T-cell (primary cell): ENCODE measurements at regions not wholly inside any gene's neighbourhood (a gene's known extent, or its start where the extent isn't known, plus 50 kb on each side); places are given as distances from the start of the nearest gene placed in this dataset.

Experiments used
- ATAC-seq, 4 experiments: fragments of 200-7000 bp in 3 of 4; fragments of 150-1000 bp in 1 of 4; cut with Tn5 transposase; replicated peaks in 1 of 4; 1 replicate in 3 of 4; 2 replicates in 1 of 4; pipeline ENCODE4 v1.10.0; 2021; ENCODE audit warnings: moderate library complexity in 3 of 4, mild to moderate bottlenecking in 2 of 4, moderate number of reproducible peaks in 1 of 4
- CTCF ChIA-PET, 2 donors: fragments of 300-600 bp; sonication (Branson Sonifier 250); formaldehyde crosslinking; loops; one replicate each; lab custom pipeline; 2022; ENCODE audit warnings: antibody characterized with exemption in 2 of 2; lab: Charles Lee
- POLR2A ChIA-PET, 2 donors: fragments of 300-600 bp; sonication (Branson Sonifier 250); formaldehyde crosslinking; loops; one replicate each; lab custom pipeline; 2022; ENCODE audit warnings: antibody characterized with exemption in 2 of 2; lab: Charles Lee
- DNase-seq, 35 experiments: peaks; one replicate each; pipeline versions ENCODE4 v3.0.0 to v3.0.0-alpha.2; 2013 to 2023
- H3K27ac ChIP-seq: one replicate; pipeline ENCODE4 v1.5.1; 2013; ENCODE audit warnings: low read length
- H3K27me3 ChIP-seq, 2 experiments: replicated peaks in 1 of 2; 1 replicate in 1 of 2; 2 replicates in 1 of 2; pipeline versions ENCODE4 v1.6.1 to v1.7.0; 2013; ENCODE audit warnings: low read length in 1 of 2, mixed read lengths in 1 of 2; ENCODE audit not compliant: control insufficient read depth in 2 of 2, insufficient read depth in 2 of 2; ENCODE audit errors: extremely low read depth in 1 of 2
- H3K36me3 ChIP-seq, 2 donors: 1 replicate in 1 of 2; 2 replicates in 1 of 2; pipeline versions ENCODE4 v1.6.1 to v1.7.0; 2013; ENCODE audit warnings: low read length in 1 of 2; ENCODE audit not compliant: control insufficient read depth in 2 of 2, insufficient read depth in 1 of 2; ENCODE audit errors: extremely low read depth in 1 of 2
- H3K4me1 ChIP-seq, 2 experiments: 1 replicate in 1 of 2; 2 replicates in 1 of 2; pipeline versions ENCODE4 v1.6.1 to v1.7.0; 2013; ENCODE audit warnings: low read length in 2 of 2, mixed read lengths in 1 of 2; ENCODE audit not compliant: insufficient read depth in 2 of 2, control insufficient read depth in 1 of 2; ENCODE audit errors: extremely low read depth in 1 of 2
- H3K4me3 ChIP-seq, 2 donors: 1 replicate in 1 of 2; 2 replicates in 1 of 2; pipeline versions ENCODE4 v1.5.1 to v1.7.0; 2013; ENCODE audit warnings: mild to moderate bottlenecking in 2 of 2, low read length in 1 of 2, moderate library complexity in 1 of 2; ENCODE audit not compliant: control insufficient read depth in 1 of 2; ENCODE audit errors: extremely low read depth in 1 of 2
- H3K9me3 ChIP-seq: 2 replicates; pipeline ENCODE4 v1.7.0; 2013
- H3K27ac Mint-ChIP-seq, 2 donors: one replicate each; pipeline ENCODE4 v1.8.0; 2020 to 2021; ENCODE audit warnings: mild to moderate bottlenecking in 2 of 2, mixed read lengths in 2 of 2
- H3K27me3 Mint-ChIP-seq, 2 donors: one replicate each; pipeline ENCODE4 v1.8.0; 2021 to 2022; ENCODE audit warnings: mixed read lengths in 2 of 2
- H3K36me3 Mint-ChIP-seq: one replicate; pipeline ENCODE4 v1.8.0; 2021; ENCODE audit warnings: mixed read lengths
- H3K4me1 Mint-ChIP-seq, 3 donors: one replicate each; pipeline ENCODE4 v1.8.0; 2020 to 2022; ENCODE audit warnings: mixed read lengths in 3 of 3, mild to moderate bottlenecking in 1 of 3
- H3K4me3 Mint-ChIP-seq, 3 donors: one replicate each; pipeline ENCODE4 v1.8.0; 2020 to 2022; ENCODE audit warnings: mild to moderate bottlenecking in 3 of 3, mixed read lengths in 3 of 3, moderate library complexity in 3 of 3
- H3K9me3 Mint-ChIP-seq, 3 donors: one replicate each; pipeline ENCODE4 v1.8.0; 2020 to 2022; ENCODE audit warnings: mixed read lengths in 3 of 3
- WGBS: methylation state at CpG from one replicate; pipeline ENCODE4 v1.1.5; 2013; ENCODE audit warnings: missing lambda C conversion rate; ENCODE audit not compliant: insufficient coverage; 5-methylcytosine and 5-hydroxymethylcytosine counted together

DNA sequence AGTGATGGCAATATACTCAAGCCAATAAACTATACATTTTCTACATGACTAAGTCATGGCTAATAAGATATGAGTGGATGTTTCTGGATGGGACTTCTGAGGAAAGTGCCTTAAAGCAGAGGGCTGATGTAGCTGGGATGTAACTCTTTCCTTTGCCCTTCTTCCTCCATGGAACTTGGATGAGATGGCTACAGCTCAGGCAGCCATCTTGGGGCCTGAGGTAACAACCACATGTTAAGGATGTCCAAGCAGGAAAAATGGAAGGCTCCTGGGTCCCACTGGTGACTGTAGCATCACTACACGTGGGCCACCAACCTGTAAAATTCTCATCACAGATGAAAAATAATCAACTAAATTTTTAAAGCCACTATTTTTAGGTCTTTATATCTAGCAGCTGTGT lies 54.4 kb upstream of the GRIP1 start:
- Mint-ChIP-seq H3K4me3 (no peak overlapping the region), H3K4me1 (peaks cover 0 to 9% (median 8%) of the 10 kb centered on the region in 3 donors), H3K36me3 (no peaks in the 10 kb centered on the region), H3K27ac (no peak overlapping the region), H3K27me3 (peaks cover 0 to 7% of the 10 kb centered on the region in 2 donors), H3K9me3 (no peaks in the 10 kb centered on the region)
- POLR2A ChIA-PET: no interaction called here
- Histone ChIP-seq H3K27ac (no peak overlapping the region), H3K36me3 (peaks cover 0 to 2% of the 10 kb centered on the region in 2 donors), H3K4me1 (no peaks in the 10 kb centered on the region), H3K9me3 (no peaks in the 10 kb centered on the region), H3K27me3 (no peaks in the 10 kb centered on the region), H3K4me3 (no peak overlapping the region)
- no peak for DNase-seq
- WGBS: no CpG with 5 or more reads among the region's 1 CpG
- CTCF ChIA-PET: no interaction called here
- ATAC-seq: no peak

GRCh38 chr12:66733839-66734238 lies 55.0 kb upstream of the GRIP1 start:
- no peaks in the 10 kb centered on the region for H3K4me1 ChIP-seq
- Mint-ChIP-seq H3K27me3 (peaks cover 0 to 7% of the 10 kb centered on the region in 2 donors), H3K4me3 (no peak overlapping the region), H3K4me1 (peaks cover 0 to 9% (median 8%) of the 10 kb centered on the region in 3 donors), H3K36me3 (no peaks in the 10 kb centered on the region), H3K27ac (no peak overlapping the region), H3K9me3 (no peaks in the 10 kb centered on the region)
- no peaks in the 10 kb centered on the region for H3K9me3 ChIP-seq
- no peak overlapping the region for H3K27ac ChIP-seq
- ChIA-PET CTCF (no interaction called here), POLR2A (no interaction called here)
- peaks cover 0 to 2% of the 10 kb centered on the region in 2 donors for H3K36me3 ChIP-seq
- WGBS: 92% methylated on average over 2 of the region's 4 CpGs
- H3K27me3 ChIP-seq: no peaks in the 10 kb centered on the region
- DNase-seq (no peak), ATAC-seq (no peak)
- no peak overlapping the region for H3K4me3 ChIP-seq

GRCh38 chr12:66735275-66735674 lies 56.4 kb upstream of the GRIP1 start:
- Histone ChIP-seq H3K4me1 (no peaks in the 10 kb centered on the region), H3K27me3 (peaks cover 0 to 3% of the 10 kb centered on the region in 2 experiments), H3K9me3 (no peaks in the 10 kb centered on the region), H3K36me3 (peaks cover 0 to 2% of the 10 kb centered on the region in 2 donors), H3K27ac (no peak overlapping the region), H3K4me3 (no peak overlapping the region)
- Mint-ChIP-seq H3K27ac (no peak overlapping the region), H3K4me1 (peaks cover 0 to 9% (median 8%) of the 10 kb centered on the region in 3 donors), H3K36me3 (no peaks in the 10 kb centered on the region), H3K4me3 (no peak overlapping the region), H3K27me3 (peaks cover 0 to 7% of the 10 kb centered on the region in 2 donors), H3K9me3 (no peaks in the 10 kb centered on the region)
- ChIA-PET CTCF (no interaction called here), POLR2A (no interaction called here)
- ATAC-seq (no peak), DNase-seq (no peak)
- WGBS: no CpG with 5 or more reads among the region's 4 CpGs

DNA sequence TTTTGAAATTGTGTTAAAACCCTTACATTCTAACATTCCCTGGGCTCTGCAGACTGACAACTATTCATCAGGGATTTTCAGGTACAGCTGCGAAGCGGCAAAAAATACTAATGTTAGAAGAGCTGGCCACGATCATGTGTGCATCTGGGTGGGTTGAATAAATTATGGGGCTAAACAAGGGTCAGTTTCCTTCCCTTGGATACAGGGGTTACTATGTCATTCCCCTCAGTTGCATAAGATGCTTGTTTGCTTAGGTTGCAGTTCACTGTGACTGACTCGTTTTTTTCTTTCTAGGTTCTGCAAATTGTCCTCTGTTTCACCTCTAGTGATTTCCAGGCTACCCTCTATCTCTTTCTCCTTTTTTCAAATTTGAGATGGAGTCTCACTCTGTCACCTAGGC lies 58.1 kb upstream of the GRIP1 start:
- Histone ChIP-seq H3K27me3 (peaks cover 0 to 3% of the 10 kb centered on the region in 2 experiments), H3K36me3 (peaks cover 0 to 2% of the 10 kb centered on the region in 2 donors), H3K9me3 (no peaks in the 10 kb centered on the region), H3K4me3 (no peak overlapping the region), H3K27ac (no peak overlapping the region), H3K4me1 (peaks cover 0 to 5% of the 10 kb centered on the region in 2 experiments)
- Mint-ChIP-seq H3K27me3 (peaks cover 0 to 7% of the 10 kb centered on the region in 2 donors), H3K4me1 (peaks cover 3 to 13% (median 11%) of the 10 kb centered on the region in 3 donors), H3K36me3 (no peaks in the 10 kb centered on the region), H3K9me3 (no peaks in the 10 kb centered on the region), H3K27ac (no peak overlapping the region), H3K4me3 (no peak overlapping the region)
- 95% methylated on average over 3 of the region's 4 CpGs for WGBS
- ATAC-seq: no peak
- CTCF ChIA-PET: no interaction called here
- no peak for DNase-seq
- POLR2A ChIA-PET: no interaction called here

DNA sequence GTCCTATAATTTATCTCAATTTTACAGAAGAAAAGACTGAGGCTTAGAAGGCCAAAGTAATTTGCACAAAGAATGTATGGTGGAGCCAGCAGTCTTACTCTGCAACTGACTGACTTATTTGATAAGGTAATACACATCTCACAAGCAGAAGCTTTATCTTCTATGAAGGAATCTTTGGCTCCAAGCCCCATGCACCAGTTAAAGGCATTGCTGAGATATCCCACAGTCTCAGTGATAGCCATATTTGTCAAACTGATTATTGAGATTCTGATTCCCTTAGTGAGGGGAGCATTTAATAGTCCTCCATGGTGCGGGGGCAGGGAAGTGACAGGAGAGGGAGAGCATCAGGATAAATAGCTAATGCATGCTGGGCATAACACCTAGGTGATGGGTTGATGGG lies 60.4 kb upstream of the GRIP1 start:
- no CpG with 5 or more reads among the region's 1 CpG for WGBS
- peaks cover 16 to 33% (median 29%) of the 10 kb centered on the region in 3 donors for H3K4me1 Mint-ChIP-seq
- POLR2A ChIA-PET: no interaction called here
- Histone ChIP-seq H3K36me3 (peaks cover 0 to 2% of the 10 kb centered on the region in 2 donors), H3K27ac (no peak overlapping the region), H3K9me3 (no peaks in the 10 kb centered on the region), H3K27me3 (peaks cover 0 to 3% of the 10 kb centered on the region in 2 experiments), H3K4me3 (no peak overlapping the region), H3K4me1 (peaks cover 2 to 16% of the 10 kb centered on the region in 2 experiments)
- no peak overlapping the region for H3K4me3 Mint-ChIP-seq
- ATAC-seq (no peak), DNase-seq (no peak)
- CTCF ChIA-PET: interaction anchor here in 1 of 2 donors (0.7 kb wide), 1 partner anchor 199 kb away, joined by 3 read pairs; no protein-coding TSS in a partner anchor
- H3K27me3 Mint-ChIP-seq: peaks cover 0 to 4% of the 10 kb centered on the region in 2 donors
- H3K36me3 Mint-ChIP-seq: no peaks in the 10 kb centered on the region
- no peak overlapping the region for H3K27ac Mint-ChIP-seq
- no peaks in the 10 kb centered on the region for H3K9me3 Mint-ChIP-seq

DNA sequence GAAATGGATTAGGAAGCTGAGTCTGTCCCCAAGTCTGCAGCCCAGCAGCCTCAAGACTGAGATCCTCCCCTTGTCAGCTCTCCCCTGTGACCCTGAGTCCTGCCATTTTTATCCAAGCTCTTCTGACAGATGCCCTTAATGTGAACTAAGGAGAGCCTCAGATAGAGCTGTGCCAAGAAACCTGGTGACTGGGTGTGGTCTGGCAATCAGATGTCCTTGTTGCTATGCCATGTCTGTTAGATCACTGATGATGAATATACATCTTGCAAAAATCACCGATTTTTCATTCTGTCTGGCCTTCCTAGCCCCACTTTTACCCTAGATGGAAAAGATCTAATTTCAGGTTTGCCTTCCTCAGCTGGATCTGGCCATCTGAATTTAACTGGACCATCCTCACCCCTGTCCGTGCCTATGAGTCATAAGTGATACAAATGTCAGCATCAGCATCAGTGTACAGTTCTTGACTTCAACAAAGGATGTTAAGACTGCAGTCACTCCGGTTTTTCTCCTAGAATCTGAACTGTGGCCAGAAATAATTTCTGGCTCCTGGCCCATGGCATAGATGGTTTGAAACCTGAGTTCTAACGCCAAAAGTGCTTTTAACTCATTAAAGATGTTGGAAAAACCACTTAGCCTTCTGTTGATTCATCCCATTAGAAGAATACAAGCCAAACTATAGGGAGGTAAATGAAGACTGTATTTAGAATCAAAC lies 61.2 kb upstream of the GRIP1 start:
- ChIA-PET CTCF (no interaction called here), POLR2A (no interaction called here)

More for the DNA sequence above, 61.2 kb upstream of the GRIP1 start:
- no peaks in the 10 kb centered on the region for H3K36me3 Mint-ChIP-seq
- no peak for DNase-seq
- H3K27me3 ChIP-seq: peaks cover 0 to 3% of the 10 kb centered on the region in 2 experiments
- peaks cover 0 to 2% of the 10 kb centered on the region in 2 donors for H3K36me3 ChIP-seq
- H3K4me3 Mint-ChIP-seq: no peak overlapping the region
- ATAC-seq: no peak
- 83% methylated on average over 3 of the region's 4 CpGs for WGBS
- no peak overlapping the region for H3K27ac Mint-ChIP-seq
- peaks cover 0 to 4% of the 10 kb centered on the region in 2 donors for H3K27me3 Mint-ChIP-seq
- H3K4me3 ChIP-seq: no peak overlapping the region
- H3K4me1 ChIP-seq: peaks cover 2 to 16% of the 10 kb centered on the region in 2 experiments
- H3K9me3 ChIP-seq: no peaks in the 10 kb centered on the region
- no peaks in the 10 kb centered on the region for H3K9me3 Mint-ChIP-seq
- H3K27ac ChIP-seq: no peak overlapping the region
- H3K4me1 Mint-ChIP-seq: peaks cover 16 to 32% (median 30%) of the 10 kb centered on the region in 3 donors
